ENCODE measurements at regions not wholly inside any gene's neighbourhood (a gene's known extent, or its start where the extent isn't known, plus 50 kb on each side); places are given as distances from the start of the nearest gene placed in this dataset.
"Not testable (repeated sequence)": the region's sequence is repeated elsewhere in the genome, so short reads cannot be mapped to it uniquely, and the experiment has no call there.

DNA sequence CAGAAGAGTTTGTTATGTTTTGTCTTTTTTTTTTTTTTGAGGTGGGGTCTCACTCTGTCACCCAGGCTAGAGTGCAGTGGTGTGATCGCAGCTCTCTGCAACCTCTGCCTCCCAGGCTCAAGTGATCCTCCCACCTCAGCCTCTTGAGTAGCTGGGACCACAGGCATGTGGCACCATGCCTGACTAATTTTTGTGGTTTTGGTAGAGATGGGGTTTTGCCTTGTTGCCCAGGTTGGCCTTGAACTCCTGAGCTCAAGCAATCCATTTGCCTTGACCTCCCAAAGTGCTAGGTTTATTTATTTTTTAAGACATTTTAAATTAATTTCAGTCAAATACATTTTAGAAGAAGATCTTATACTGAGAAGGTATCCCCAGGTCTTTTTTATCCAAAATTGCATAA lies 366.7 kb downstream of the KCNJ2 start:
- no peak for DNase-seq

GRCh38 chr17:70539132-70539924 lies 370.0 kb downstream of the KCNJ2 start:
- no peak for DNase-seq

GRCh38 chr17:70542876-70543275 lies 373.5 kb downstream of the KCNJ2 start:
- no peak for DNase-seq

GRCh38 chr17:70544317-70544716 lies 375.0 kb downstream of the KCNJ2 start:
- DNase-seq, result no peak

DNA sequence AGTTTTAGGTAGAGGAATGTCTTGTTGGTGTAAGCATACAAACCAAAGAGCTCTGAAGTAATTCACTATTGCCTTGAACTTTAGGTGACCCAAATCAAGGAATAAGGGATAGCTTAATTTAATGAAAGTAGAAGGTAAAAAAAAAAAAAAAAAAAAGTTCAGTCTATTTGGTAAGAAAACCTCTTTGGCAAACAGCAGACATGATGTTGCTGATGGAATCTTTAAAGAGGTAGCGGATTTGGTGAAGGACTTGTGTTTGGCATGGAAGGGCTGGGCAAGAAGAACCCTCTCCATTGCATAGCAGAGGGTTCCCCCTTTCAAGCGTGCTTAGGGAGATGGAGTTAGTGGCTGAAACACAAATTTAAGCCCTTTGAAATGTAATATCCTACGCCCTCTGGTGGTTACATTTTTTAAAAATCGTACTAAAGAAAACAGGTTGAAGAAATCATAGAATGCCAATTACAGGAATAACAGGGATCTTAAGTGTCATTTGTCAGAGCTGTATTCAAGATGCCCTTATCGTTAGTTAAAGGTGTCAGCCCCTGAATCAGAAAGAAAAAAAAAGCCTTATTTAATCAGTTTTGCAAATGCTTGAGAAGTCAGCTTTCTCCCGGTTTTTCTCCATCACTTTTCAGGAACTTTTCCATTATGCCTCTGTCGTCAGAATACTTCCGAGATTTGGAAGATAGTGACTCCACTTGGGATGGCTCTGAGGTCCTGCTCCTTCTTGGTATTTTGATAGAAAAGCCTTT lies 383.1 kb downstream of the KCNJ2 start:
- no peak for DNase-seq

DNA sequence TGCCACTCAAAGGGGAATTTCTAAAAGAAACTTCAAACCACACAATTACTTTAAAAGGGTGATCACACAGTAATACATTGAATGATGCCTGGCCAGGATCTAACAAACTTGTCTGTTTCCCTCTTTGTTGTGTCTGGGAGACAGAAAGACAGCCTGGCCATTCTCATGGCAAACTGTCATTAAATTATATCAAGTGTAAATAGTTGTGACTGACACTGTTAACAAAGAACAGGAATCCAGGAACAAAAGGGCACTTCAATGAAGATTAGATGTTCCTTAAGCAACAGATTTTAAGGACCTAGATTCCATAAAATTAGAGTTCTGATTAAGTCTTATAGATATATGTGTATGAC lies 383.6 kb downstream of the KCNJ2 start:
- DNase-seq, result no peak

GRCh38 chr17:70555723-70556122 lies 386.4 kb downstream of the KCNJ2 start:
- no peak for DNase-seq

DNA sequence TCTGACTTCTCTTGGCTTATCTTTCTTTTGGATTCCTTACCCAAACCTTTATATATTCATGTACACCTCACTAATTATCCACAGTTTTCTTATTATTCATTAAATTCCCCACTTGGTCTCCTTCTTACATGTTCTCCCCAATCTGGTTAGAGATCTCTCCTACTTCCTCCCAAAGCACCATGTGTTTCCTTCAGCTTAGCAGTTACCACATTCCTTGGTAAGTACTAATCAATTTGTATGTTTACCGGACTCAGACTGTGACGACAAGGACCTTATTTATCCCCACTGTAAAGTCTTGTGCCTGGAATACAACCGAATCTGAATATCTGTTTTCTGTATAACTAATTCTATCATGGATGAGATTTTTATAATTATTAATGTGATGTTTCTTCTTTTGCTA lies 389.5 kb downstream of the KCNJ2 start:
- no peak for DNase-seq

DNA sequence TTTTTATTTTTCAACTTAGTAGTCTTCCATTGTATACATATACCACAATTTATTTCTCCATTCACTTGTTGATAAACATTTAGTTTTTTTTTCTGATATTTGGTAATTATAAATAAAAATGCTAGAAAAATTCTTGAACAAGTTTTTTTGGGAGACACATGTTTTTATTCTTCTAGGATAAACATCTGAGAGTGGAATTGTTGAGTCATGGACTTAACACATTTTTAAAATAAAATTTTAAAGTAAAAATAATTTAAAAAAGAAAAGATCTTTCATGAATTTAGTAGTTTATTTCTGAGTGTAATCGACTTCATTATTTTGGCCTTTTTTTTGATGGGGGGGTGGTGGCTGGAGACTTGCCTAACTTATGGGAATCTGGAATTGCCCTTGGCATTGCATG lies 391.1 kb downstream of the KCNJ2 start:
- DNase-seq, result no peak

DNA sequence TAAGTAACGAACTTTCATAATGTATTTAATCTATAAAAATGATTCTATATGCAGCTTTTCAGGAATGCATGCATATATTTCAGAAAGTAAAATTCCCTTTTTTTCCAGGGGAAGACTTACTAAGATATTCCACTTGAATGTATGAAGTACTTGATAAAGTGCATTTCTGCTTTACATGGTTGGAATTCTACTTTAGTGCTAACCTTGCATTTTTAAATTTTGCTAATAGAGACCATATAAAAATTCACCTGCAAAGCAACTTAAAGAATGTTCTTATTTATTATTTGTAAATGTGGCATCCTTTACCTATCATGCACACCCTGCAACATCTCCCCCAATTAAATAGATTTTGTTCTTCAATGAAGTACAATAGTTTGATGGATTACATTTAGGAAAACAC lies 392.8 kb downstream of the KCNJ2 start:
- DNase-seq, result no peak

- no peak for DNase-seq
Measured at GRCh38 chr17:70563281-70563820, 394.0 kb downstream of the KCNJ2 start.

DNA sequence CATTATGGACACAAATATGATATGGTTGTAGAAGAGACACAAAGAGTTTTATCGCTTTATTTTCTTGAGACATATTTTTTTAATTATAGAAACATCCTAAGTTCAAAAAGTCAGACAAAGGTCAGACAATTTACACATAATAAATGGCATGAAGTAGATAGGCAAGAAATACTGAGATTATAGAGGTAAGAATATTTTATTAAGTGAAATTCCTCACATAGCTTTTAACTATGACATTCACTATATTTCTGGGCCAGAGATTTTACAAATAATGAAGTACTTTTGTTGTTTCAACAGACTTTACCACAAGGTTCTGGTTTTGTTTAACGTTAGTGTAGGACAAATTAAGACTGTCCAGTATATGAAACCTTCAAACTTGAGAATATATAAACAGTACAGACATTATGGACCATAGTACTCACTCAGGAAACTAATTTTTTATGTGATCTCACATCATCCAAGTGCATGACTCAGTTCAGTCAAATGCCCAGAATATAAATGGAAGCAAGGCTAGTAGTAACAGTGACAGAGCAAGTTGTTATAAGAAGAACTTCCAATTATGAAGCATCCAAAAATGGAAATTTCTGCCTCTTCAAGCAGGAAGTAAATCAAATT lies 394.8 kb downstream of the KCNJ2 start:
- no peak for DNase-seq

DNA sequence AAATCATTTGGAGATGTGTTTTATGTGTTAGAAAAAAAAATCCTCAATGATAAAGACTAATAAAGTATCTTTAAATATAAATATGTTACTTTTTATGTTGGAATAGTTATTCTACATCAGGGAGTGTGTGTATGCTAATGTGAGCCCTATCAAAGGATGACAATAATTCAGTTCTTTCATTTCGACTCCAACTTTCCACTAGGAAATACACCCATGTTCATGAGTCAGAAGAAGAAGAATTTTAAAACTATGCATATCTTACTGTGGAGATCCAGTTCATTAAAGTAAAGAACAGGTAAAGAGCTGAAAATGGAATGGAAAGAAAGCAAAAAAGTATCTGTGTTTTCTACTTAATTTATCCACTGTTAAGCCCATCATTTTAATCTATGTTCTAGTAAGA lies 399.8 kb downstream of the KCNJ2 start:
- no peak for DNase-seq

DNA sequence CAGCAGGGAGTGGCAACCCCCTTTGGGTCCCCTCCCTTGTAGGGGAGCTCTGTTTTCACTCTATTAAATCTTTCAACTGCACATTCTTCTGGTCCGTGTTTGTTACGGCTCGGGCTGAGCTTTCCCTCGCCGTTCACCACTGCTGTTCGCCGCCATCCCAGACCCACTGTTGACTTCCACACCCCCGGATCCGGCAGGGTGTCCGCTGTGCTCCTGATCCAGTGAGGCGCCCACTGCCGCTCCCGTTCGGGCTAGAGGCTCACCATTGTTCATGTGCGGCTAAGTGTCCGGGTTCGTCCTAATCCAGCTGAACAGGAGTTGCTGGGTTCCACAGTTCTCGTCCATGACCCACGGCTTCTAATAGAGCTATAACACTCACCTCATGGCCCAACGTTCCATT lies 408.1 kb downstream of the KCNJ2 start:
- DNase-seq, result no peak

DNA sequence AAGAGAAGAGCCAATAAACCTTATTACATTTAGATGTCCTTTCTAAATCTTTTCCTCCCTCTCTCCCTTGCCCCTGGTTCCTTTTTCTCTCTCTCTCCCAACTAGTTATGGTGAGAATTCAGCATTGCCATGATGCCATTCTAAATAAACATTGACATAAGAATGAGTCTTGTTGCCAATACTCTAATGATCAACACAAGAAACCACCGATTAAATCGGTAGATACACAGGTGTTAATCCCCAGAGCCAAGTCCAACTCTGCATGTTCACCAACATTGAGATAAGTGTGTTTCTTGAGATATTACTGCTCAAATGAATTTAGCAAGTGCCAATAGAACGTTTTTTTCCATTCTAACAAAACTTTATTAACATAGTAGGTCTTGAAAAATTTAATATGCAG lies 412.1 kb downstream of the KCNJ2 start:
- no peak for DNase-seq

GRCh38 chr17:70582777-70583176 lies 413.4 kb downstream of the KCNJ2 start:
- DNase-seq, result no peak

GRCh38 chr17:70584255-70584654 lies 414.9 kb downstream of the KCNJ2 start:
- no peak for DNase-seq

DNA sequence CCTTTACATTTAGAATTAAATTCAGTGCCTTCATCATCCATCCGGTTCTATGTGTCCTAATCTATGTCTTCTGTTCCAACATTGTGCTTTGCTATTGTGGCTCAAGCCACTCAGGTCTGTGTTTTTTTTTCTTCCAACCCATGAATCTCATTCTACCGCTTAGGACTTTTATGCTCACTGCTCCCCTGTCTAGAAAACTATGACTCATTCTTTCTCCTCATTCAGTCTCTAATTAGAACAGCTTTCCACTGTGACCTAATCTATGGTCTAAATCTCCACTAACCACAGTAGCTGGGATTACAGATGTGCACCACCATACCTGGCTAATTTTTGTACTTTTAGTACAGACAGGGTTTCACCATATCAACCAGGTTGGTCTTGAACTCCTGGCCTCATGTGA lies 418.7 kb downstream of the KCNJ2 start:
- no peak for DNase-seq

DNA sequence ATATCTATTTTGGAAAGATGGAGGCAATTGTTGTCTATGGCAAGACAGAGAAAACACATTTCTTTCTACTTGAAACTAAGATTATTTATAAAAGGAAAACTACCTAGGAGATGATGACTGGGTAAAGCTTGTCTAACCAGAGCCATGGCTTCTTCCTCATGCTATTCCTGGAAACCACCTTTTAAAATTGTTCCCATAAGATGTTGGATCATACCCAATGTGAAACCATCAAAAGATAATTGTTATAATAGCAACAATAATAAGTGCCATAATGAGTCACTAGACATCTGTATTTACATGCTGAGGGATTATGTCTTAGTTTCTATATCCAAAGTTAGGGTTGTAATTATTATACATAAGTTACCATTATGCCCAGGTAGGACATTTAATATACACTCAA lies 428.4 kb downstream of the KCNJ2 start:
- no peak for DNase-seq

- DNase-seq, result no peak
Measured at GRCh38 chr17:70599198-70599597, 429.9 kb downstream of the KCNJ2 start.

- DNase-seq, result not testable (repeated sequence)
Measured at GRCh38 chr17:70599945-70600344, 430.6 kb downstream of the KCNJ2 start.

DNA sequence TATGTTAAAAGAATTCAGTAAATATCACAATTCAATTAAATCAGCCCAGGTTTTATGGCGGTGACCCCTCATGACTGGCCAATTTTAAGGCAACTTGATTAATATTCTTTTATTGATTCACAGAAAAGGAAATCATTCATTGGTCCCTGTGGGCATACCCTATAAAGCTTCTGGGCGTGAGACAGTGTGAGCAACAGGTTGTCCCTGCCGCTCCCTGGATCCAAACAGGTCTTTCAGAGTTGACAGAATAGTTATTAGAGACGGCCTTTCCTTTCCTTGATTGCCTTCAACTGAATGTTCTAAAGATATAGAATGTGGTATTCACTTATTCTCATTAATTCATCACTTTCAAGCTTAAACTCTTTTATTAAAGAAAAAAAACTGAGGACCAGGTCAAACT lies 433.9 kb downstream of the KCNJ2 start:
- no peak for DNase-seq

GRCh38 chr17:70604854-70605253 lies 435.5 kb downstream of the KCNJ2 start:
- no peak for DNase-seq

- DNase-seq, result no peak
Measured at GRCh38 chr17:70606086-70606485, 436.8 kb downstream of the KCNJ2 start.
